ENCODE measurements at regions not wholly inside any gene's neighbourhood (a gene's known extent, or its start where the extent isn't known, plus 50 kb on each side); places are given as distances from the start of the nearest gene placed in this dataset.

DNA sequence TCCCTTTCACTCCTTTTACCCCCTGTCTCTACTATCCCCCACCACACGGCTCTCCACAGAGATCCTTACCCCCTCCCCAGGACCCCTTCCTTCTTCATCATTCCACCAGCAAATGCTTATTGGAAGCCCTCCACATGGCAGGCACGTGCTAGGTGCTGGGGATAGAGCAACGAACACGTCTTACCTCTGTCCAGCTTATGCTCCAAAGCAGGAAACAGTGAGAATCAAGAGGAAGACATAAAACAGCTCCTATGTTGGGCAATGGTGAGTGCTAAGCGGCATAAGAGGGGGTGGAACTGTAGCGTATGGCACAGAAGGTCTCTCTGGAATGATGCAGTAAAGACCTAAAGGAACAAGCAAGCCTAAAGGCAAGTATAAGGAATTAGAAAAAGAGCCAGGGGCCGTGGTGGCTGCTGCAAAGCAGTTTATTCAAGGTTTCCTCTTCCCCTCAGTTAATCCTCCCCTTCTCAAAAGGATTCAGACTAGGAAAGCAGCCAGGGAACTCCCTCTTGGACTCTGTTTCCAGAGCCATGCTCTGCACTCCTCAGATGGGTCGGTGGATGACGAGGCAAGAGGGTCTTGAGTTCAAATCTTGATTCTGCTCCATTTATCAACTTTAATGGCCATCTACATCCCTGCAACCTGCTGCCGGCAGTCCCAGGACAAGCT lies 289.4 kb downstream of the FOXO1 start:
- DNase-seq, result no peak

DNA sequence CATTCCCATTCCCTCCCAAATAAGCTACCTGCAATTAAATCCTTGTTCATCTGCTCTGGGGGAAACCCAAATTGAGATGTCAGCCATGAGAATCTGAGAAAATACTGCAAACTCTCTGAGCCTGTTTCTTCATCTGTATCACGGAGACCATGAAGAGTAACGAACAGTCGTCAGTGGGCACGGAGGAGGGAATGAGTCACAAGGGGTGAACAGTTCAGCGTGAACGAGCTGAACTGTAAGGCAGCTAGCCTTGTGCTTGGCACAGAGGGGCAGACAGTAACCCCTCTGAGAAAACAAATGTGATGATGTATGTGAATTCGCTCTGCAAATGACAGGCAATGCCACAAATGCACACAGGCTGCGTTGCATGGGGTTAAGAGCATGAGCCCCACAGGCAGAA lies 288.7 kb downstream of the FOXO1 start:
- no peak for DNase-seq

DNA sequence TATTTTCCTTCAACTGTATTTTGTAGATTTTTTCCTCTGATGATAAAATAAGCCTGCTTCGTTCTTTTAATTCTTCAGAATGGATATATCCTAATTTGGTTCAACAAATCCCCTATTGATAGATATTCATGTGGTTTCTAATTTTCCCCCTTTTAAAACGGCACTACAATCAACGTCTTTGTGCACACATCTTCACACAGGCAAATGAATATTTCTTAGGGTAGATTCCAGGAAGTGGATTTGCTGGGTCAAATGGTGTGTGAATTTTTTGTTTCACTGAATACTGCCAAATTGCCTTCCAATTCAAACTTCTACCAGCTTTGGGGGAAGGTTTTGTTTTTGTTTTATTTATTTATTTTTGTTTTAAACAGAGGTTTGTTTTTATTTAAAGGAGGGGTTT lies 287.2 kb downstream of the FOXO1 start:
- DNase-seq, result no peak

DNA sequence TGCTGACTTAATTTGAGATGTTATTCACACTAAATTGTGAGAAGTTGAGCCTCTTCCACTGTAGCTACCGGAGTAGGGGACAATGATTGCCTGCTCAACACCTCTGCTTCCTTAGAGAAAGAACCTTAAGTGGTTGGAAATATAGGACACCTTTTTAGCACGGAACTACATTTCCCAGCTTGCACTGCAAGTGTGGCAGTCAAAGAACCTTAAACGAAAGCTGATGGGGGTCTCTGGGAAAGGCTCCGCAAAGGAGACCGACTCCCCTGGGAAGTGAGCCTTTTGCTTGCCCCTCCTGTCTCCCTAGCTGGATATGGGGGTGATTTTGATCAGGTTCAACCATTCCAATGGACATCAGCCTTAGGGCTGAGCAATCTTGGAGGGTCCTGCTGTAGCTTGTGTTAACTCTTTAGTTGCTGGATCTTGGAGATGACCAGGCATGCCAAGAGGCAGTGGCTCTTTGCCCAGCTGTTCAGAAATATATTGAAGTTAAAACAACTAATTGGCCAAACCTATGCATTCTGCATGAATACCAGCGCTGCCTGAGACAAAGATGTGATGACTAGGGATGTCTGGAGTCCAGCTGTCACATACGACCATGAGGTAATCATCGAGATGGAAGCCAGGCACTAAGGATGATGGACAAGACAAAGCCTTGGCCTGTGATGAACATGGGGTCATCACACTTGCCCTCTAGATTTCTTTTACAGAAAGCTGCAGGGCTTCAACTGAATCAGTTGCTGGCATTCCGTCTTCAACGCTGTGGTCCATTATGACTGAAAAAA lies 286.5 kb downstream of the FOXO1 start:
- no peak for DNase-seq

DNA sequence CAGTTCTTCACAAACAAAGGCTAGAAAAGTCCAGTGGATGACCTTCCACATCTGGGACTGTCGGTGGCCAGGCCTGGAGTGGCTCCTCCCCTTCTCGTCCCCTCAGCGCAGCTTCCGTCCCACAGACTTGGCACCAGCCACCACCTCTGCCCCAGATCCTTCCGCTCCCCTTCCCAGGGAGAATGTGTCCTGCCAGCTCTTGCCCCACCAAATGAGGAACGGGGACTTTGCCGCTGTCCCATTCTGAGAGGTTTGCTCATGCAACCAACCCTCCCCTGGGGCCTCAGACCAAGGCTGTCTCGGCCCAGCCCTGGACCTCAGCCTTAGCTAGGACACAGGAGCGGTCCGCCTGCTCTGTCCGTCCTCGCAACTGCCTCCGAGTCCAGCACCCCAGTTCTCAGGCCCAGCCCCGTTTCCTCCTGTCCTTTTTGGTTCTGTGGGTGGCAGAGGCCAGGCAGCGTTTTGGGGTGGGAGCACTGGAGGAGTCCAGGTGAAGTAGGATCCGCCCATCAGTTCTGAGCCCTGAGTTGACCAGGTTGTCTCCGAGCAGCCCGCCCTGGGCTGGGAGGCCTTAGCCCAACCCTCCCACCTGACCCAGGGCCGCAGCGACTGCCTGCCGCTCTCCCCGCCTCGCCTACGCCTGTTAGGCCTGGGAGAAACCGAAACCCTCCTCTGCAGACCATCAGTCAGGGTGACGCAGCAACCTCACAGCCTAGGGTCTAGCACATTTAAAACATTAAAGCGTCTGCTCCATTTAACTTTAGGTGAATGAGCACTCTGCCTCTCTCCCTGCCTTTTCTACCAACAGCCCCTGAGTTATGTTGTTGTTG lies 284.3 kb downstream of the FOXO1 start:
- DNase-seq, result no peak

DNA sequence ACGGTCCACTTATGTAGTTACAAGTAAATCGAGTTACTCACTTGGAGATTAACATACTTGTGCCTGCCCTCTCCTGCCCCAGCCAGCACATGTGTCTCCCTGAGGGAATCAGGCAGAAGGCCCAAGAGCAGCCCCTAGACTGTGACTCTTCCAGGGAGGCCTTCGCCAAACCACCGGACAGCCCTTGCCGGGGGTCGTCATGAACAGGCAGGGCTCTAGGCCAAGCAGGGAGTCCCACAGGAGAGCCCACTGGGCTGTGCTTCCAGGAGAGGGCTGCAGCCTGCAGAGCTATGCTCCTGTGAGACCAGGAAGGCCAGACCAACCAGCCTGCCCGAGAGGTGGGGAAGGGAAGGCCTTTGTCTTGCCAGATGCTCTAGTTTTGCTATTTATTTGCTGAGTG lies 283.3 kb downstream of the FOXO1 start:
- no peak for DNase-seq

DNA sequence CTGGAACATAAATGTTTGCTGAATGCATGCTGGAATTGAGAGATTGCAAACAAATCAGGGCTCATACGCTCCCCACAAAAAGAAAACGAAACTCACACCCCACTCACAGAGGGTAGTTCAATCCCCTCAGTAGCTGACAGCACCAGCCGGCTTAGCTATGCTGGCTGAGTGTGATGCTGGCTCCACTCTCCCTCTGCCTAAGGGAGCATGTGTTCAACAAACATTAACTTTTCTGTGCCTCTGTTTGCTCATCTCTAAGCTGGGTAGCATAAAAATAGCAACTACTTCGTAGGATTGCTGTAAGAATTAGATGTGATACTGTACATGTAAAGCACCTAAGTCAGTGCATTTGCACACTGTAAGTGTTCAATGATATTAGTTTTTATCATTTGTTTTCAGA lies 282.6 kb downstream of the FOXO1 start:
- DNase-seq, result no peak

DNA sequence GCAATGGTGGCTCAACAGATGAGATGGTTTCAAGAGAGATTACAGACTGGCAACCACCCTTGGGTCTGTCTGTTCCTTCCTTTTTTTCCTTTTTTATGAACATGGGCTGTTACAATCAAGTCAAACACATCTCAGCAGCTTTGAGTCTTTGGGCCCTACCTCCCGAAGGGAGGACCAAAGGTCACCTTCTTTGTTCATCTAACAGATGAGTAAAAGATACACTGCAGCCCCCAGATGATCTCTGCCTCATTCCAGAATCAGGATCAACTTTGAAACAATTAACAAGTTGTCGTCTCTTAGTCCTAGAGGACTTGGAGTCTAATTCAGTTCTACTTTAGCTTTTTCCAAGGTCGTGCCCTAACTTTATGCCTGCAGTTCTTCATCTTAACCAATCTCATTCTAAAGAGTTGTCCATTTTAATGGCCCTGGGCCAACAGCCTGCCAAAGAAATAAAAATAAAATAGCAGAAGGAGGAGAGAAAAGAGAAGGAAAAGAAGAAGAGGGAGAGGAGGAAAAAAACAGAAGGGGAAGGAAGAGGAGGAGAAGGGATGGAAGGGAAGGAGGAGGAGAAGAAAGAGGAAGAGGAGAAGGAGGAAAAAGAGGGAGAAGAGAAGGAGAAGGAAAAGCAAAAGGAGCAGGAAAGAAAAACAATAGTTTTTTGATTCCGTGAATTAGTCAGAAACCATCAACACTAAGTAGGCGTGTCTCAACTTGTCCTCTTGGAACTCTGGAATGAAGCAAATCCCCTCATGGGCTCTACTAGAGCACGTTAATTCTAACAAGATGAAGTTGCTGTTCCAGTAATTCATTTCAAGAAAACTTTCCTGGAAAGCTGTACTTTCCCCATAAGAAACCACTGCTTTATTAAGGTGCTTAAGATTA lies 281.2 kb downstream of the FOXO1 start:
- DNase-seq, result no peak

DNA sequence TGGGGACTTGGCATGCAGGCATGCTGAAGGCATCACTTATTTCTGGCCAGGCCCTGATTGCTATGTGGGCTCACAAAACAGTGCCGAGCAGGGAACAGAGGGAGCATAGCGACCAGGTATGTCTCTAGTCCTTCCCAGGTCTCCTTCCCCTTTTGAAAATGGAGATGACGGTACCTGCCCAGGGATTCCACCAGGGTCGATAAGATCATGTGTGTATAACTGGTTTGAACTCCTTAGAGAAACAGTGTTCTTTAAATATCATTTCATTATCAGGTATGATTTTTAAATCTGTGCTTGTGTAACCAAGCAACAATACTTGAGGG lies 280.6 kb downstream of the FOXO1 start:
- no peak for DNase-seq

DNA sequence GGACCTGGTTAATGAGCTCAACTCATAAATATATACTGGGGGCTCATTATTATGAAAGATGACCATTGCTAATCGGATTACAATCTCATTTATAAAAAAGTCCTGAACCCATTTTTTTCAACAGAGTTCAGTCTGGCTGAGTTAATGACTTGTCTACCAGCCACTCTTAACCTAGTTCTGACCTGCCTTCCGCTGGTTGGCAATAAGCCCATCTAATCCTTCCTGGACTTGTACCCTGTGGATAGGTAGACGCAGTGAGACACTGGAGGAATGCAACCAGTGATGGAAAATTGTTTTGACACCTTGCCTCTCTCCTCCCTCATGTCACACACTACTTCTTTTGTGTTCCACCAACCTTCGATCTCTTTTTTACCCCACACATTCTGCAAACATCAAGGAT lies 279.9 kb downstream of the FOXO1 start:
- no peak for DNase-seq

DNA sequence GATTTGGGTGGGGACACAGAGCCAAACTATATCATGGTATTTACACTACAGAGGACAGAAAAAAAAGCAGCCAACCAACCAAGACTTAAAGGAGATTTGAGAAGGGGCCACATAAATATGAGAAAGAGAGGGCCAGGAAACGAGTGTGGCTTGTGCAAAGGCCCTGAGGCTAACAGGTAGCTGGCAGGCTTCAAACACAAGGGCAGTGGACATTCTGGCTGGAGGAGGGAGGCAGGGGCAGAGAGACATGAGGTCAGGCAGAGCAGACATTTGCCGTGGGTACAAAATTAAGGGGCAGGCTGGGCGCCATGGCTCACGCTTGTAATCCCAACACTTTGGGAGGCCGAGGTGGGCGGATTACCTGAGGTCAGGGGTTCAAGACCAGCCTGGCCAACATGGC lies 278.7 kb downstream of the FOXO1 start:
- DNase-seq, result no peak

DNA sequence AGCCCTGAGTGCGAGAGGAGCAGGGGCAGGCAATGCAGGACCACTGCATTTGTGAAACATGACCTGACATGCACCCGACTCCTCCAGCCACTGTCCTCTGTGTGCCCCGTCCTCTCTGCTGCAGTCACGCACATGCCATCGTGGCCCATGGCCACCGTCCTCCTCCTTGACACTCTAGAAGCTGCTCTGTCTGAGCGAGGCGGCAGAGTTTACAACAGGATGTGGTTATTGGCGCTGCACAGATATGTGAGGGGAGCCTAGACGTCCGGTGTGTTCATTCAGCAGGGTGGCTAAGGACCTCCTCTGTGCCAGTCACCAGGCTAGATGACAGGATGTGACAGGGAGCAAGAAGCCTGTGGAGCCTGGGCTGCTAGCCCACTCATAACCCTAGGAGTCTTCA lies 277.8 kb downstream of the FOXO1 start:
- DNase-seq, result peak; percentile 81 to 83

DNA sequence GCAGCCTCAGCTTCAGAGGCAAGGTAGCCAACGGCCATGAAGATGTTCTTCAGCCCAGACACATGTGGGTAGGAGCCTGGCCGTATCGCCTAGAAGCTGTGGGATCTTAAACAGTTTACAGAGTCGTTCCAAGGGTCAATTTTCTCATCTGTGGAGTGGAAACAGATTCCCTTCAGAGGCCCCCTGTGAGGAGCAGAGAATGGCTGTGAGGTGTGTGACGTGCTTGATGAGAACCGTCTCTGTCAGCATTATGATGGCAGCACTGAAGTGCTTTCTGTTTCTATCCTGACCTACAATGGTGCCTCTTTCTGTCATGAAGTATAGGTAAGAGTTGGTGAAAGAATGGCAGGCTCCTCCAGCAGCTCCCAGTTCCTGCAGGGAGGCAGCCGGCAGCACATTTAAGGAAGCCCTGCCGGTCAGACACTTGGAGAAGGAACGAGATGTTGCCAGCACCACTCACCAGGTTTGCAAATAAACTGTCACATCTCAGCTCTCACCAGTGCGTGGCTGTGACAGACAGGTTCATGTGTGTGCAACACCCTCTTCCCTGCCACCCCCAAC lies 277.3 kb downstream of the FOXO1 start:
- DNase-seq, result no peak

DNA sequence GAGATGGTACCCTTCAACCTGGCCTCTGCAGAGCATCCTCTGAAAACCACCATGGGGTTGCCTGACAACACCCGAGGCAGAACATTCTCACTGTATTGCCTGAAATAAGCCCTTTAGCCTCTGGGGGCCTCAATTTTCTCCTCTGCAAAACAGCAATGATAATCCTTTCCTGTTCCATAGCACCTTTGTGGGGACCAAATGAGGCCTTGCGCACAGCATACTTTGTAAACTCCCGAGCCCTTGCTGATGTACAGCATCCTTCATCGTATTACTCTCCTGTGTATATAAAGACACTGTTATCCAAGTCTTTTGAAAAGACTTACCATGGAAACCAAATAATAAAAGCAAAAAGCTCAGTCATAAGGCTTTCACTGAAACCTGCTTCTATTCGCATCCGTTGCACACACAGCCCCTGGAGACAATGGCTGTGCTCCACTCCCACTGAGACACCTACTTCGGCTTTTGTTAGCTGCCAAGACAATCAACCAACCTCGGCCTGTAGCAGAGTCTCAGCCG lies 276.0 kb downstream of the FOXO1 start:
- DNase-seq, result no peak

DNA sequence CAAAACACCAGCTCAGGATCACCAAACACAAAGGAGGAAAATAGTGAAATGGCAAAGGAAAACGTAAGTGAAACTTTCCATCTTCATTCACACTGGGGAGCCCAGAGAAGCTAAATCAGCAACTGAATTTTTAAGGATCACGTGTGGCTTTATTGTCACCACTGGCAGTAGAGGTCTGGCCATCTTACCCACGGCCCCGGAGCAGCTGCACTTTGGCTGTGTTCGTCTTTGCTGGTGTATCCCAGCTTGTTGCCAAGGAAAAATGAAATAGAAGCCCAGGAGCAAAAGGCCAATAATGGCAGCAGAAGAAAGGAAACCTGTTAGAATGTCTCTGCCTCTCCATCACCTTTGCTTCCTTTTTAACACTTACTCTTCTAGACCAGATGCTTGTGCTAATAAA lies 274.7 kb downstream of the FOXO1 start:
- no peak for DNase-seq

DNA sequence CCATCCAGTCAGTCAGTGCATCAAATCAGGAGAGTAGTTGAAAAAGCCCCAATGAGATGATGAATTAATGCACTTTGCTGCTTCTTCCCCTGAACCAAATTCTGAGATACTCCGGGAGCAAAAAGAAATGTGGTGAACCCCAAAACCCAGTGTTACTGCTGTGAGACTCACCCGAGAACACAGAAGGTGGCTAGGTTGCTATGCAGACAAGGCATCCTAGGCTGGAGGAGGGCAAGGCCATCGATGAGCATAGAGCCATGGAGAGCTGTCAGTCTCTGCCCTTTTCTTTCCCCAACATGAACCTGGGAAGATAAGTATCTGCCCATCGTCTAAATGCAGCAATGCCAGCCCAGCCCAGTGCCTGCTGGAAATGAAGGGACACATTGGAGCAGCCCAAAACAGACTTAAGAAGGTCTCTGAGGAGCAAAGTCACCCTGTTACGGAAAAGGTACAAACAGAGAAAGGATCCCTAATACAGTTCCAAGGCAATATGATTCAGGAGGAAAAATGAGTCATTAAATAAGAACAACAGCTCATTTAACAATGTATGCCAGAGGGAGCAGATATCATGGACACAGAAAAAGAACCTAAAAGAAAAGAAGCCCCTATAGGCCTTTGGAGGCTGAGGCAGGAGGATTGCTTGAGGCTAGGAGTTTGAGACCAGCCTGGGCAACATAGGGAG lies 272.0 kb downstream of the FOXO1 start:
- DNase-seq, result no peak

DNA sequence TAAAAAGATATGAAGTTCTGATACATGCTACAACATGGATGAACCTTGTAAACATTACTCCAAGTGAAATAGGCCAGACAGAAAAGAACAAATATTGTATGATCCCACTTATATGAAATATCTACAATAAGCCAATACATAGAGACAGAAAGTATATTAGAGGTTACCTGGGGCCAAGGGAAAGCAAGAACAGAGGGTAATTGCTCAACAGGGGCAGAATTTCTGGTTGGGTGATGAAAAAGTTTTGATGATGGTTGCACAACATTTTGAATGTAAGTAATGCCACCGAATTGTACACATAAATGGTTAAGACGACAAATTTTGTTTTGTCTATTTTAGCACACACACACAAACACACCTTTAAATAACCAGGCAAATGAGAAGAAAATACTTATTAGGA lies 268.4 kb downstream of the FOXO1 start:
- DNase-seq, result peak; percentile 63 to 66

DNA sequence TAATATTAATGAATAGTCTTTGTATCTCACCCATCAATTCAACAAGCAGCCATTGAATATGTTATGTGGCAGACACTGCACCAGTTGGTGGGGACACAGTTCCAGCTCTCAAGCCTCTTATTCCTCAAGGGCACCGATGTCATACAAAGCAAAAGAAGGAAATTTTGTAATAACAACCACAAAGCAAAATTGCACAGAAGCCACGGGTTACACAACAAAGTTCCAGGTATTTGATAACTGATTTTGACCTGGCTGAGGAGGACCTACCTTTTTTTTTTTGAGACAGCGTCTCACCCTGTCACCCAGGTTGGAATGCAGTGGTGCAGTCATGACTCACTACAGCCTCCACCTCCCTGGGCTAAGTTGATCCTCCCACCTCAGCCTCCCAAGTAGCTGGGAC lies 266.7 kb downstream of the FOXO1 start:
- peak; percentile 84 to 90 for DNase-seq

DNA sequence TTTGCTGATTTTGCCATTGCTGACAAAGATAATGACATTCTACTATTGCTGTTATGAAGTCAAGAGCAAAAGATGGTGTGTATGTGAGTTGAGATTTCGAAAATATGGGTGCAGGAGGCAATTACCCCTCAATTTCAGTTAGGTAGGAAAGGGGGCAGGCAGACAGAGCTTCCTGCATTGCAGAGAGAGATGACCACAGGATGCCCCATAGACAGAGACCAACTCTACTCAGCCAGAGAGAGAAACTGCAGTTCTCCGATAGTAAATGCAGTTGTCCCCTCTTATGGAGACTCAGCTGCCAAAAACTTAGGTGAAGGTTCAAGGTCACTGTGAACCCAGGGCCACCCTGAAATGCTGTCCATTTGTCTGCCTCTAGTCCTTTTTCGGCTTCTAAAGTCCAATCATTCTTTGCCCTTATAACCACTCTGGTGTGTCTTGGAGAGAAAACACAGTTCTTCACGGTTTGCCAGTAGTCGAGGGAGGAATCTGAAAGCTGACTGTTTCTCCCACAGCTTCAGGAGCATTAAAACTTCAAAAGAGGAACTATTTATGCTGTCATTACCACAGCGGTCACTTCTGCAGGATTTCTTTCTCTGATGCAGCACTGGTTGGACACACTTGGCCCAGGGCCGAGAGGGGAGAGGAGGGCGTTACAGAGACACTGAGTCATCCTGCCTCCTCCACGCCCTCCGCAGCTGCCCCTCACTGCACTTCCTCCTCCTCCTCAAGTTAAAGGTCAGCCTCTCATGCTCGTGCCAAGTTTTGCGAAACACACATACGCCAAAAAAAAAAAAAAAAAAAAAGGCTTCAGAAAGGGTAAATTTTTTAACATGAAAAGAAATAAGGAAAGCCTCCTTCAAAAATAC lies 264.3 kb downstream of the FOXO1 start:
- peak; percentile 100 for DNase-seq

DNA sequence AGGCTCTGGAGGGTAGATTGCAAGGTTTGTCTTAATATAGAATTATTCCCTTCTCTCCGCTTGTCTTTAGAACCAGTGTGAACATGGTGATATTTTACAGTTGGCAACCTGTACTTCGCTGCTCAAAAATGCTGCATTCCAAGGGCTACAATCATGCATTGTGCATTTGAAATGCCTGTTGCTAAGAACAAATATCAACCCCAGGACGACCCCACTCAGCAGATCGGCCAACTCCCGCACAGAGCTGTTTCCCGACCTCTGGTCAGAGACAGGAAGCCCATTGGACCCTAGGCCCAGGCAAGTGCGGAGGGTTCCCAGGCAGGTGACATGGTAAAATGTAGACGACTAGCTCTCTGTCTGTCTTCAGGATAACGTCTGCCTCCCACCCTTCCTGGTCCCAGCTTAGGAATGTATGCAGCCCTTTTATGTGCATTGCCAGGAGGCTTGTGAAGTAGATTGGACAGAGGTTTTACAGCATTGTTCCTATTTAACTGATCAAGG lies 263.5 kb downstream of the FOXO1 start:
- DNase-seq, result no peak

All from AML-193 (cell line).